ENCODE measurements at regions not wholly inside any gene's neighbourhood (a gene's known extent, or its start where the extent isn't known, plus 50 kb on each side); places are given as distances from the start of the nearest gene placed in this dataset.
"Not testable (repeated sequence)": the region's sequence is repeated elsewhere in the genome, so short reads cannot be mapped to it uniquely, and the experiment has no call there.

DNA sequence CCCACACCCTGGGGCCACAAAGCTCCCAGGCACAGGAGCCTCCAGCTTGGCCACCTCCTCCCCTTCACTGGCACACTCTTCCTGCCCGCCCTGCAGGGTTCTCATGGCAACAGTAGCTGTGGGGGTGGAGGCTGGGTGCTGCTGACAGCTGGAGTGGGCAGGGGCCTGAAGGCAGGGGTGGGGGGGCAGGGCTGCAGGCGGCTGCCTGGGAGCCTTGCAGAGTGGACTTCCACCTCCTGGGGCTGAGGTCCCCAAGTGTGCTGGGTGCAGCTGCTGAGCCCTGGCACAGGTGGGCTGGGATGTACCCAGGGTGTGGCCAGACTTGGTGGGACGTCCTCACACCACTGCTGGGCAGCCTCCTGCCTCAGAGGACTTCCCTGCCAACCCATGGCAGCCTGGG, 254.8 kb downstream of the ANKRD30B start:
- intact Hi-C loops (cut with DNase I); DNase-seq (ENCODE audit: low spot score): not testable (repeated sequence)

DNA sequence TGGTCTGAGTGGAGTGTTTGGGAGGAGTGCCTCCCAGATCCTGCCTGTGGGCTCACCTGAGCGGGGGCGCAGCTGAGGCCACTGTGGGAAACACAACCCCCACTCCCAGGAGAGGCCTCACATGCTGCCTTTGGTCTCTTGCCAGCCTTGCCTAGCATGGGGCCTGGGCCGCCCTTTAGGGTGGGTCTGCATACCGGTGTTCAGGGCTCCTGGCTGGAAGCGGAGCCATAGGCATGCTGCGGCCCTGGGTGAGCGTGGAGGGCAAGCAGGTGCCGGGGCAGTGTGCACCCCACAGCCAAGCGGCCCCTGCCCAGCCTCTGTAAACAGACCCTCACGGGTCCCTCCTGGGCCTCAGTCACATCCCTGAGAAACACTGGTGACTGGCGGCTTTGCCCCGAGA, 255.3 kb downstream of the ANKRD30B start:
- intact Hi-C loops (cut with DNase I); DNase-seq (ENCODE audit: low spot score): not testable (repeated sequence)

DNA sequence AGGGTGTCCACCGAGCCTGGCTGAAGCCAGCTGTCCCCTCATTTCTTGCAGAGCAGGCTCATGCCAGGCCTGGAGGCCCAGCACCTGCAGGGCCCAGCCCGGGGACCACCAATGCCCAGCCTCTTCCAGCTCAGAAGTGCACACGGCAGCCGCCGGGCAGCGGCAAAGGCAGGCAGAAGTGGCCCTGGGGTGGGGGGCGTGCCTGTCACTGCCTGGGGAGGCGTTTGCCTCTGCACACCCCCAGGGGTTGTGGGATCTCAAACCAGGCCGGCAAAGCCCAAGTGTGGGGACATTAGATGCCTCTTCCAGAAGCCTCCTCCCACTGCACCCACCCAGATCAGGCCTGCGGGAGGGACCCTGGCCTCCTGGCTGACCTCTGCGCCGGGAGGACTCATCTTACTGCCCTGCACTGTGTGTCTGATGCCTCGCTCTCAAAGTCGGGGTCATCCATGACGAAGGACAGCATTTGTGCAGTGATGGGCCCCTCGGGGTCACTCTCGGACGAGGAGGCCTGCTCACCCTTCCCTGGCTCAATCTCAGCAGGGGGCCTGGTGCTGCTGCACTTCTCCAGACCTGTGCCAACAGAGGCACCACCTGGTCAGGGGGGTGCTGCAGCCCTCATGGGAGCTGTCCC, 255.8 kb downstream of the ANKRD30B start:
- intact Hi-C loops (cut with DNase I); DNase-seq (ENCODE audit: low spot score): not testable (repeated sequence)

DNA sequence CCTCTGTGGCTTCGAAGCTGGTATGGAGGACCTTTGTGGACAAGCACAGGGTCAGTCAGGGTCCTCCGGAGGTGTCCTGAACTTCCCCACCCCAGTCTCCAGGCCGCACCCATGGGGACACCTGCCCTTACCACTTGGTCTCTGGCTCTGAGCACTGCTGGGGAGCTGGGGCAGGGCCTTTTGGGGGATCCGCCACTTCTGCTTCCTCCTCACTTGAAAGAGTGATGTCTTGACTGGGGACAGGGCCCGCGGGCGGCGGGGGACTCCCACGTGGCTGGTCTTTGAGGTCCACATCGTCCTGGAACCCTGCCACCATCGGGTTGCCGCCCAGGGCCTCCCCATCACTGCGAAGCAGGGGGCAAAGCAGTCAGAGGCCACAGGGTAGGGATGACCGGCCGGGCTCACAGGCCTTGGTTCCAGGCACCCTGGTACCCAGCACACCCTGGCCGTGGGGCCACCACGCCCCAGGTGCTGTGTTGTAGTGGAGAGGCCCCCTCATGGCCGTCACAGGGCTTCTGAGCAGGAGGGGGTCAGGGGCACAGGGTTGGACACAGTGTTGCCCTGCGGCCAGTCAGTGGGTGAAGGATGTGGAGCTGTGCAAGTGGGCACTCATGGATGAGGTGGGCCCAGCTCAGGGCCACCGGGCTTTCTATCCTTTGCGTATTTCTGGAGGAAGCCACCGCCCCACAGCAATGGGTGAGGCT, 256.4 kb downstream of the ANKRD30B start:
- intact Hi-C loops (cut with DNase I); DNase-seq (ENCODE audit: low spot score): not testable (repeated sequence)

DNA sequence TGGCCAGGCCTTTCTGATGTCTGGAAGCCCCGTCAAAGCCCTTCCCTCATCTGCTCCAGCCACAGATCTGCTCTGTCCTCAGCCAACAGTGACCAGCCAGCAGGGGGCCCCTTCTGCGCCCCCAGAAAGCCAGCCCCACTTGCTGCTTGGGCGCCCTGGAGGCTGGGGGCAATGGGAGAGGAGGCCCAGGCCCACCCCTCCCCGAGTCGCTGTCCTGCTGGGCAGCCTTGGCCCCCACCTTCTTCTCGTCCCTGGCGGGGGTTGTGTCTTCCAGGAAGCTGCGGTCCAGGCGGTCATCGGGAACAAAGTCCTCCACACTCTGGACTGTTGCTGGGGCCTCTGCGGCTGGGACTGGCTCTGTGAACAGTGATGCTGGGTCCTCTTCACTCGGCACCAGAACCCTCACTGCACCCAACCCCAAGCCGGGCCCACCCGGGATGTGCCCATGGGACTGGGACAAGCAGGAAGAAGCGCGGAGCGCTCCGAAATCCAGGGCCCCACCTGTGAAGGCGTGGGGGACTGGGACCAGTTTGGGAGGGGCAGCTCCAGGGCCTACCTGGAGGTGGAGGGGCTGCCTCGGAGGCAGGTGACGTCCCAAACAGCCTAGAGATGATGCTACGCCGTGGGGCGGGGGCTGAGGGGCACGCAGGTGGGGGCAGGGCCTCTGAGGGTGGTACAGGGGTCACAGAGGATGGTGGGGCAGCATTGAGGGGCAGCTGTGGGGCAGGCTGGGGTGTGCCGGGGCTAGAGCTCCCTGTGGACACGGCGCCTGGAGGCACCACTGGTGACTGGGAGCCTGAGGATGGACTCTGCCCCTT, 257.6 kb downstream of the ANKRD30B start:
- no peak for DNase-seq (ENCODE audit: low spot score)
- intact Hi-C loops (cut with DNase I), result no loop called here

DNA sequence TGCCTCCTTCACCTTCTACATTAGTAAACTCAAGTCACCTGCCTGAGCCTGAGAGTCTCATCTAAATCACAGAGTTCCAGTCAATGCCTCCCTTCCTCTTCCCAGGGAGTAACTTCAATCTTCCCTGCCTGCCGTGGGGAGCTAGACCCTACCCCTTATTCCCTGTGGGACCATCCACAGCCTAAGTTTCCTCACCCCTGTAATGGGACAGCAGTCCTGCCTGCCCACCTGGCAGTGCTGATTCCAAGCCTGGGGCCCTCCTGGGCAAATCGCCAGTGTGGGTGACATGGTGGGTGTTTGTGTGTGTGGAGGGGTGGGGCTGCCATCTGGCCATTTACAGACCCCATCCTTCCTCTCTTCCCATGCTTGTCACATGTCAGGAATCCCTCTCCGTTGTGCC, 258.6 kb downstream of the ANKRD30B start:
- DNase-seq (ENCODE audit: low spot score); intact Hi-C loops (cut with DNase I): not testable (repeated sequence)

DNA sequence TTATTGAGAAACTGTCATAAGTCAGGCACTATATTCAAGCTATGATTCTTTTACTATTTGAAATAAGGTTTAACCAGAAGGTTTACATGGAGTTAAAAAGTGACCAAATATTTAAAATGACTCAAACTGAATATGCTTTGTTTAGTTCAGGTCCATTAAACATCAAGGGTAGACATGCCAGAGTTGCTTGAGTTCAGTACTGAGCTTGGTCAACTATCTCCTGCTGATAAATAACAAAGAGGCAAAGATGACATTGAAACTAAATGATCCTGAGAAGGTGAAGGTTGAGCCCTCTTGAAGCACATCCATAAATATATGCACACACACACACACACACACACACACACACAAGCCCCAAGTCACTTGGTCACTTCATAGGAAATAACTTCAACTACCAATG, 278.1 kb downstream of the ANKRD30B start:
- DNase-seq (ENCODE audit: low spot score); intact Hi-C loops (cut with DNase I): not testable (repeated sequence)

DNA sequence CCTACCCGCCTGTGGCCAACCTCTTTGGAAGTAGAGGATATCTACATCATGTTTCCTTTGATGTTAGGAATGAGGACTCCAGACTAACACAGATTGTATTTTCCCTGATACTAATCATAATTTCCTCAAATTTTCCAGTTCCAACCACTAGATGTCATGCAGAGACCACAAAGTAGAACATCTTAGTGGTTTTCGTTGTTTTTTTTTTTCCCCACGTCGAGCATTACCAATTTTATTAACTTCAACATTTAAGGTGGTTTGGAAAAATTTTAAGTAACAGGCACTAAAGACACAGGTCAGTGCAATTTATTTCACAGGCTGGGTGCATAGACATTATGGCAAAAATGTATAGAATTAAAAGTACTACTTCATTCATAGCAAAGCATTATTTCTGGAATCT, 280.1 kb downstream of the ANKRD30B start:
- DNase-seq (ENCODE audit: low spot score); intact Hi-C loops (cut with DNase I): not testable (repeated sequence)

DNA sequence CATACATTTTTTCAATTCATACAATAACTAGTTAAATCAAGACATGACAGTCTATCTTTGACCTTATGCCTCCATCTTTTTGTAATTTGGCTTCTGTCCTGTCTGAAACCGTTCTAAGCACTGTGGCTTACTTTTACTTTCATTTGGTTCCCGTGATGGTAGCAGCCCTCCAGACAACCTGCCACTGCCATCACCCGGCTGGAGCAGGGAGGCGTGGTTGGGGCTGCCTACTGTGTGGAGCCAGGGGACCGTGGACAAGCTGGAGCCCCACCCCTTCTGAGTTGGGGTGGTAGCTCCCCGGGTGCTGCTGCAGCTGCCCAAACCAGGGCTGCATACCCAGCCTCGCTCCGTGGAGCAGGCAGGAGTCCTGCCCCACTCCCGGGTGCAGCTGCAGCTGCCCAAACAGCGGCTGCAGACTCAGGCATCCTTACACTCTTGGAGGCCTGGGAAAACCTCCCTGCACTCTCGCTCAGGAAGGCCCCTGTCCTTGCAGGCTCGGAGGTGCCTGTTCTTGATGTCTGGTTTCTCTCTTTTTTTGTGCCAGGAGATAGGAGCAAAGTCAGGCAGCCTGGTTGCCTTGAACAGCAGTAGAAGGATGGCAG, 312.4 kb downstream of the ANKRD30B start:
- DNase-seq (ENCODE audit: low spot score); intact Hi-C loops (cut with DNase I): not testable (repeated sequence)

DNA sequence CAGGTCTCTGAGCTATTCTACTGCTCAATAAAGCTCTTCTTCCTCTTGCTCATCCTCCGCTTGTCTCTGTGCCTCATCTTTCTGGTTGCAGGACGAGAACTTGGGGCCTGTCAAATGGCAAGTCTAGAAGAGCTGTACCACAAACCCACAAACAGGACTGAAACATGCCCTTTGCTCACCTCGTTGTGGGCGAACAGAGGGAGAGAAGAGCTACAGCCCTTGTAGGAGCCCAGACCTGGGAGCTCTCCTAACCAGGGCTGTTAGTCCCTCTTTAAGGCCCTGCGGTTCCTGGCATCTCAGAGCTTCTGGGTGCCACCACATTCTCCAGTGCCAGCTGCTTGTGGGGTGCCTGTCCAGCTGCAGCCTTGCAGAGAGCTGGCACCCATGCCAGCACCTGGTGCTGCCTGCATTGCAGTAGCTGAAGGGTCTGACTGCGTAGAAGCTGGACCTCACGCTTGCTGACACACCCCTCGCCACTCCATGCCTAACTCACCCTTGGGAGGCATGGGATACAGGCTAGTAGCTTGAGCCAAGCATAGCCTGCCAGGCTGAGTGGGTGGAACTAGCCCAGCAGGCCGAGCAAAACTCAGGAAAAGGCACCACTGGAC, 313.4 kb downstream of the ANKRD30B start:
- DNase-seq (ENCODE audit: low spot score); intact Hi-C loops (cut with DNase I): not testable (repeated sequence)

DNA sequence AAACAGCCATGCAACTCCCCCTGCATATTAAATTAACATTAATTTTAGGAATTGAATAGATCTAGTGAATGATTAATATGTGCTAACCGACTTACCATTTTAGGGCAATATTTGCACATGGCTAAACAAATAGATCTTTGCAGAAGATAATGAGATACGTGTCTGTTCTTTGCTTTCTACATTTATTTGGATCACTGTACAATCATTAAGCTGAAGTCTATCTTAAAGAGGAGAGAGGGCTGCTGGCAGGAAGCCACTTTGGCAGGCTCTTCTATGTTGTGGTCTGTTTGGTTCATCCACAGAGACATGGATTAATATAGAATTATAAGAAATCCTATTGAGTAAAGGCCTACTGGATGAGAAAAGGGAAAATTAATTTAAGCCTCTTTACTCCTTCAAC, 318.5 kb downstream of the ANKRD30B start:
- intact Hi-C loops (cut with DNase I); DNase-seq (ENCODE audit: low spot score): not testable (repeated sequence)

DNA sequence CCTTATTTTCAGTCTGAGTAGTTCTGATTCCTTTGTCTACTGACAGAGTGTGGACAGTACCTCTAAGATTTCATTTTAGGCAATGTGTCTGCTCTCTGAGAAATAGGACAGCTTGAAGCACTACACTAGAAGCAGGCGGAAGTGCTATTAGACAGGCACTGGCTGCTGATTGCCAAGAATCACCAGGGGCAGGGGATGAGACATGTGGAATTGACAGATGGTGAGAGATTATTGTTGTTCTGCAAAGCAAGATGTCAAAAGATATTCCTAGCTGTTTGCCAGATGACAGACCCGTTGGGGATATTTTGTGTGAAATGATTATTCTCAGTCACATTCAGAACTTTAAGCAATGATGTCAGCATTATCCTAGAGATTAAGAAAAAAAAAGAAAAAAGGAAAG, 323.3 kb downstream of the ANKRD30B start:
- DNase-seq (ENCODE audit: low spot score); intact Hi-C loops (cut with DNase I): not testable (repeated sequence)
